SK-N-MC (cell line): ENCODE measurements at regions not wholly inside any gene's neighbourhood (a gene's known extent, or its start where the extent isn't known, plus 50 kb on each side); places are given as distances from the start of the nearest gene placed in this dataset.

ENCODE experiments used
- EZH2 ChIP-seq: fragments of 200-600 bp; sonication (generic); IDR thresholded peaks from one replicate; pipeline ENCODE4 v1.6.1; 2017; ENCODE audit warnings: antibody characterized with exemption
- POLR2AphosphoS5 ChIP-seq: IDR thresholded peaks from 2 replicates; pipeline ENCODE4 v1.6.1; 2012; ENCODE audit warnings: mild to moderate bottlenecking, low read depth, low read length, borderline replicate concordance

DNA sequence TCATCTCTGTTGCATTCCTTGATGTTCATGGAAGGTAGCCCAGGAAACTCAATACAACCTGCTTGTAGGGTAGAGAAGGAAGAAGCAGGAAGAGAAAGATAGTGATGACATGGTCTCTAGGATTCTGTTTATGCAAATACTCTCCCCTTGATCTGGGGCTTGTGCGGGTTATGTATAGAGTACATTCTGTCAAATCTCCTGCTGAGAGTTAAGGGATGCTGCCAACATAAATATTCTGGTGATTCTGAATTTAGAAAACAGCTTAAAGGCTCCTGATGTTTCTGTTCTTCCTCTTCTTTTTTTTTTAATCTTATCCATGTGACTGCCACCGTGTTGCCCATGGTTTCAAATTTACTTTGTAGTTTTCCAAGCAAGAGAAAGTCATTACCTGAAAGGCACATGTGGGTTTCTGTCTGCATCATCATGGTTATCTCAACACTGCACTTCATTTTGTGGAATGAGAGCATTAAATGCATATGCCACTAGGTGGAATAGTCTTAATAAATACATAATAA lies 150.6 kb downstream of the RPS12 start:
- TF ChIP-seq EZH2 (no peak), POLR2AphosphoS5 (no peak)
